KMS-11 (cell line): ENCODE measurements at regions not wholly inside any gene's neighbourhood (a gene's known extent, or its start where the extent isn't known, plus 50 kb on each side); places are given as distances from the start of the nearest gene placed in this dataset.

Experiments used
- H2AFZ ChIP-seq: fragments of 200-600 bp; sonication (generic); 2 replicates; pipeline ENCODE4 v1.6.1; 2016; ENCODE audit warnings: antibody characterized with exemption, mixed run types, low read depth
- H3K27ac ChIP-seq: fragments of 200-600 bp; sonication (generic); 2 replicates; pipeline ENCODE4 v1.6.1; 2016; ENCODE audit warnings: mild to moderate bottlenecking, mixed run types
- H3K27me3 ChIP-seq: fragments of 200-600 bp; sonication (generic); 2 replicates; pipeline ENCODE4 v1.6.1; 2017; ENCODE audit warnings: mild to moderate bottlenecking, low read depth, mixed run types, moderate library complexity; ENCODE audit not compliant: insufficient read depth
- H3K36me3 ChIP-seq: fragments of 200-600 bp; sonication (generic); 2 replicates; pipeline ENCODE4 v1.6.1; 2017; ENCODE audit warnings: mild to moderate bottlenecking, mixed run types; ENCODE audit not compliant: insufficient read depth
- H3K4me1 ChIP-seq: fragments of 200-600 bp; sonication (generic); 2 replicates; pipeline ENCODE4 v1.6.1; 2016; ENCODE audit warnings: mild to moderate bottlenecking, low read depth, mixed run types; ENCODE audit not compliant: poor library complexity, severe bottlenecking
- H3K4me2 ChIP-seq: fragments of 200-600 bp; sonication (generic); 2 replicates; pipeline ENCODE4 v1.7.0; 2016; ENCODE audit warnings: mild to moderate bottlenecking, mixed run types
- H3K4me3 ChIP-seq: fragments of 200-600 bp; sonication (generic); IDR thresholded peaks from 2 replicates; pipeline ENCODE4 v1.6.1; 2017; ENCODE audit warnings: low read depth, low read length, mixed read lengths; ENCODE audit not compliant: insufficient read depth
- H3K79me2 ChIP-seq: fragments of 200-600 bp; sonication (generic); 2 replicates; pipeline ENCODE4 v1.6.1; 2016; ENCODE audit warnings: low read depth, mixed run types; ENCODE audit not compliant: insufficient read depth
- H3K9ac ChIP-seq: fragments of 200-600 bp; sonication (generic); 2 replicates; pipeline ENCODE4 v1.6.1; 2016; ENCODE audit warnings: mild to moderate bottlenecking, mixed run types
- H4K20me1 ChIP-seq: fragments of 200-600 bp; sonication (generic); 2 replicates; pipeline ENCODE4 v1.6.1; 2016; ENCODE audit warnings: mild to moderate bottlenecking, mixed run types; ENCODE audit not compliant: insufficient read depth
- CTCF ChIP-seq: fragments of 200-600 bp; sonication (generic); conservative IDR thresholded peaks from 2 replicates; pipeline ENCODE4 v1.6.1; 2017; ENCODE audit warnings: low read depth, mild to moderate bottlenecking, antibody characterized with exemption, low read length, moderate library complexity, mixed read lengths

- no peaks in the 10 kb centered on the region for H3K4me1 ChIP-seq
- H3K79me2 ChIP-seq, result no peaks in the 10 kb centered on the region
- H3K9ac ChIP-seq, result no peak overlapping the region
- H3K4me3 ChIP-seq, result no peak overlapping the region
- no peaks in the 10 kb centered on the region for H3K36me3 ChIP-seq
- no peak overlapping the region for H3K4me2 ChIP-seq
- no peaks in the 10 kb centered on the region for H4K20me1 ChIP-seq
- no peak overlapping the region for H2AFZ ChIP-seq
- no peak for TF ChIP-seq CTCF
- H3K27me3 ChIP-seq, result no peaks in the 10 kb centered on the region
- H3K27ac ChIP-seq, result no peak overlapping the region
Observed at GRCh38 chr20:51894201-51894600, 91.9 kb upstream of the SALL4 start.

- H3K27me3 ChIP-seq, result no peaks in the 10 kb centered on the region
- H3K79me2 ChIP-seq, result no peaks in the 10 kb centered on the region
- no peaks in the 10 kb centered on the region for H4K20me1 ChIP-seq
- TF ChIP-seq CTCF, result no peak
- no peak overlapping the region for H2AFZ ChIP-seq
- H3K27ac ChIP-seq, result no peak overlapping the region
- no peaks in the 10 kb centered on the region for H3K36me3 ChIP-seq
- no peaks in the 10 kb centered on the region for H3K4me1 ChIP-seq
- no peak overlapping the region for H3K4me3 ChIP-seq
- H3K4me2 ChIP-seq, result no peak overlapping the region
- no peak overlapping the region for H3K9ac ChIP-seq
Observed at GRCh38 chr20:51893723-51894122, 91.4 kb upstream of the SALL4 start.

- Histone ChIP-seq H3K4me2 (no peak overlapping the region), H3K36me3 (no peaks in the 10 kb centered on the region), H3K9ac (no peak overlapping the region), H3K4me1 (no peaks in the 10 kb centered on the region), H2AFZ (no peak overlapping the region), H3K4me3 (no peak overlapping the region), H3K79me2 (no peaks in the 10 kb centered on the region), H3K27ac (no peak overlapping the region), H3K27me3 (no peaks in the 10 kb centered on the region), H4K20me1 (no peaks in the 10 kb centered on the region)
- TF ChIP-seq CTCF, result no peak
Observed at GRCh38 chr20:51890003-51890402, 87.7 kb upstream of the SALL4 start.

GRCh38 chr20:51889466-51889865 lies 87.1 kb upstream of the SALL4 start:
- no peaks in the 10 kb centered on the region for H3K27me3 ChIP-seq
- H3K36me3 ChIP-seq, result no peaks in the 10 kb centered on the region
- H3K4me1 ChIP-seq, result no peaks in the 10 kb centered on the region
- no peaks in the 10 kb centered on the region for H4K20me1 ChIP-seq
- H2AFZ ChIP-seq, result no peak overlapping the region
- TF ChIP-seq CTCF, result no peak
- H3K9ac ChIP-seq, result no peak overlapping the region
- no peak overlapping the region for H3K4me3 ChIP-seq
- H3K4me2 ChIP-seq, result no peak overlapping the region
- no peak overlapping the region for H3K27ac ChIP-seq
- no peaks in the 10 kb centered on the region for H3K79me2 ChIP-seq

- TF ChIP-seq CTCF, result no peak
- H3K9ac ChIP-seq, result no peak overlapping the region
- H3K4me1 ChIP-seq, result no peaks in the 10 kb centered on the region
- no peak overlapping the region for H2AFZ ChIP-seq
- H3K4me3 ChIP-seq, result no peak overlapping the region
- H3K36me3 ChIP-seq, result no peaks in the 10 kb centered on the region
- no peak overlapping the region for H3K4me2 ChIP-seq
- no peaks in the 10 kb centered on the region for H3K27me3 ChIP-seq
- H3K27ac ChIP-seq, result no peak overlapping the region
- no peaks in the 10 kb centered on the region for H4K20me1 ChIP-seq
- H3K79me2 ChIP-seq, result no peaks in the 10 kb centered on the region
Observed at GRCh38 chr20:51888291-51888690, 86.0 kb upstream of the SALL4 start.
